ENCODE measurements at regions not wholly inside any gene's neighbourhood (a gene's known extent, or its start where the extent isn't known, plus 50 kb on each side); places are given as distances from the start of the nearest gene placed in this dataset.

DNA sequence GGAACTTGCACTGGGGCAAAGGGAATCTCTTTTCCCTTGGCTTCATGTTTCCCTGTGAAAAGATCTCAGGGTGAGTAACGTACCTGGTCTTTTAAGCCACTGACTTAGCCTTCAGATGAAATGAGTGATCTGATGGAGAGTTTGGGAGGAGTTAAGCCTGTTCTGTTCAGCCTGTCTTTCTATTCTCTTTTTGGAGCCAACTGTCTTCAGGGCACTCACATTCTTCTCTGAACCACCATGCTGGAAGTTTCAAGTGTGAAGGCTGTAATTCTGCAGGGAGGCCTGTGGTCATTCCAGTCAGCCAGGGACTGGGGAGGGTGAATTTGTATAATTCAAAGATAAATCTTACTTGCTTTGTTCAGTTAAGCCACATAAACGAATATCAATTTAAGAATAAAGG is 722.2 kb upstream of the SEMA6A start:
- TF ChIP-seq, protein P1, sequence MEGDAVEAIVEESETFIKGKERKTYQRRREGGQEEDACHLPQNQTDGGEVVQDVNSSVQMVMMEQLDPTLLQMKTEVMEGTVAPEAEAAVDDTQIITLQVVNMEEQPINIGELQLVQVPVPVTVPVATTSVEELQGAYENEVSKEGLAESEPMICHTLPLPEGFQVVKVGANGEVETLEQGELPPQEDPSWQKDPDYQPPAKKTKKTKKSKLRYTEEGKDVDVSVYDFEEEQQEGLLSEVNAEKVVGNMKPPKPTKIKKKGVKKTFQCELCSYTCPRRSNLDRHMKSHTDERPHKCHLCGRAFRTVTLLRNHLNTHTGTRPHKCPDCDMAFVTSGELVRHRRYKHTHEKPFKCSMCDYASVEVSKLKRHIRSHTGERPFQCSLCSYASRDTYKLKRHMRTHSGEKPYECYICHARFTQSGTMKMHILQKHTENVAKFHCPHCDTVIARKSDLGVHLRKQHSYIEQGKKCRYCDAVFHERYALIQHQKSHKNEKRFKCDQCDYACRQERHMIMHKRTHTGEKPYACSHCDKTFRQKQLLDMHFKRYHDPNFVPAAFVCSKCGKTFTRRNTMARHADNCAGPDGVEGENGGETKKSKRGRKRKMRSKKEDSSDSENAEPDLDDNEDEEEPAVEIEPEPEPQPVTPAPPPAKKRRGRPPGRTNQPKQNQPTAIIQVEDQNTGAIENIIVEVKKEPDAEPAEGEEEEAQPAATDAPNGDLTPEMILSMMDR (IDR thresholded peaks at IDR 0.05; ENCODE audit: poor library complexity, severe bottlenecking), result no peak
- no peak for TF ChIP-seq EP300 (conservative IDR thresholded peaks at IDR 0.05; ENCODE audit: poor library complexity, severe bottlenecking)
